ENCODE measurements at regions not wholly inside any gene's neighbourhood (a gene's known extent, or its start where the extent isn't known, plus 50 kb on each side); places are given as distances from the start of the nearest gene placed in this dataset.
A peak's percentile ranks its signal among the peaks of the same experiment; 100 is the strongest.
"Not testable (repeated sequence)": the region's sequence is repeated elsewhere in the genome, so short reads cannot be mapped to it uniquely, and the experiment has no call there.

DNA sequence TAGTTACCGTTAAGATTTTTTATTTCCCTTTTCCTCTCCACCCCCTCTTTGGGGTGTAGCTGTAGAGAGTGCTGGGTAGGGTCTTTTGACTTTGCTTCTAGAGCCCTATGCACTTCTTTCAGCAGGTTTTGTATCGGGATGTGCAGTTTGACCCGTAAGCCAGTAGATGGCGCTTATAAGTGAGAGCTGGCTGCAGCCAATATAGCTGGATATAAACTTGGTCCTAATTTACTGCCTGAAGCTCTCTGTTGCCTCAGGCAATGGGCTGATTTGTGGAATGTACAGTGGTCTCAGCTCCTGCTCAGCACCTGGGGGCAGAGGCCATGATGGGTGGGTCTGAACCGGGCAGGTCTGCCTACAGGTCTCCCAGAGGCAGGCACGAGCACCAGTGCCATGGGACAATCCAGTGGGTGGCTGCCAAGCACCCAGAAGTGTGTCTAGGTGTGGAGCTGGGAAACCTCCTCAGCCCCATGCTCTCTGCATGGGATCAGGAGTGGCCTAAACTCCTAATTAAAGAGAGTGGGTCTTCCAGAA lies 146.5 kb downstream of the SPANXN1 start:
- Histone ChIP-seq H3K9me3 (ENCODE audit: control insufficient read depth, low read depth, low read length) (no peaks in the 10 kb centered on the region), H3K4me3 (ENCODE audit: low read length) (no peak overlapping the region), H3K4me1 (ENCODE audit: control insufficient read depth, insufficient read depth, low read length) (no peaks in the 10 kb centered on the region), H3K36me3 (ENCODE audit: control insufficient read depth, insufficient read depth, low read length) (no peaks in the 10 kb centered on the region), H3K27ac (ENCODE audit: low read length) (no peak overlapping the region), H3K27me3 (ENCODE audit: control insufficient read depth, insufficient read depth, low read length) (no peaks in the 10 kb centered on the region)
- WGBS (ENCODE audit: insufficient coverage, low lambda C conversion rate): no CpG with 5 or more reads among the region's 6 CpGs
- DNase-seq: no peak

DNA sequence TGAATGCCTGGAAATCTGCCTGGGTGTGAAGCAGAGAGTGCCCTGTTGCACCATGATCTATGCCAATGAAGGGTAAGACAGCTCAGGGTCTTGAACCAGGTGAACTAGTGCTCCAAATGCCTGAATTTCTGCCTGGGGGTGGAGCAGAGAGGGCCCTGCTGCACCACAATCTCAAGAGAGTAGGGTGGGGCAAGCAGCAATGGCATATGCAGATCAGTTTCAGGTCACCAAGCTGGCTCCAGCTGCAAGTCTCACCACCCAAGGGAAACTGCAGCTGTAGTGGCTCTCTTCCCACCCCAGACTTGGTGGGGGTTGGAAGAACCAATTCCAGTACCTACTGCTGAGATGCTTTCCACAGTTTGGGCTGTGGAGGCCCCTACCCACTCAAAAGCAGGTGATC lies 147.0 kb downstream of the SPANXN1 start:
- no peaks in the 10 kb centered on the region for H3K36me3 ChIP-seq (ENCODE audit: control insufficient read depth, insufficient read depth, low read length)
- H3K4me3 ChIP-seq (ENCODE audit: low read length): no peak overlapping the region
- no peaks in the 10 kb centered on the region for H3K9me3 ChIP-seq (ENCODE audit: control insufficient read depth, low read depth, low read length)
- H3K27me3 ChIP-seq (ENCODE audit: control insufficient read depth, insufficient read depth, low read length): no peaks in the 10 kb centered on the region
- H3K27ac ChIP-seq (ENCODE audit: low read length): no peak overlapping the region
- DNase-seq: no peak
- no peaks in the 10 kb centered on the region for H3K4me1 ChIP-seq (ENCODE audit: control insufficient read depth, insufficient read depth, low read length)

DNA sequence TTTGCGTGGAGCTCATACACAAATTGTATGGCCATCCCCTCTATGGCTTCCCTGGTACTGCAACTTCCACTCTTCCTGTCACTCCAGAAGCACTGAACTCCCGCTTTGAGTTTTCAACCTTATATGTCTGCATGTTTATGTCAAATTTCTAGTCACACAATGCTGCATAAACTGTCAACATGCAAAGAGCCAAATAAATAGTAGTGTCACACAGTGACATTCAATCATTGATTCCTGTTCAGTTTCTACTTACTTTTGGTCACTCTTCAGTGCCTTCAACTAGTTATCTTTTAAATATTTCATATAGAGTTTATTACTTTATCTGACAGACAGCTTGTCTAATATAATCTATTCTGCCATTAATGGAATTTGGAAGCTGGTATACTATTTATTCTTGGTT lies 149.3 kb downstream of the SPANXN1 start:
- no peak overlapping the region for H3K27ac ChIP-seq (ENCODE audit: low read length)
- no peaks in the 10 kb centered on the region for H3K36me3 ChIP-seq (ENCODE audit: control insufficient read depth, insufficient read depth, low read length)
- WGBS (ENCODE audit: insufficient coverage, low lambda C conversion rate): no CpG with 5 or more reads among the region's 2 CpGs
- H3K9me3 ChIP-seq (ENCODE audit: control insufficient read depth, low read depth, low read length): no peaks in the 10 kb centered on the region
- DNase-seq: no peak
- no peaks in the 10 kb centered on the region for H3K27me3 ChIP-seq (ENCODE audit: control insufficient read depth, insufficient read depth, low read length)
- H3K4me3 ChIP-seq (ENCODE audit: low read length): no peak overlapping the region
- H3K4me1 ChIP-seq (ENCODE audit: control insufficient read depth, insufficient read depth, low read length): no peaks in the 10 kb centered on the region

DNA sequence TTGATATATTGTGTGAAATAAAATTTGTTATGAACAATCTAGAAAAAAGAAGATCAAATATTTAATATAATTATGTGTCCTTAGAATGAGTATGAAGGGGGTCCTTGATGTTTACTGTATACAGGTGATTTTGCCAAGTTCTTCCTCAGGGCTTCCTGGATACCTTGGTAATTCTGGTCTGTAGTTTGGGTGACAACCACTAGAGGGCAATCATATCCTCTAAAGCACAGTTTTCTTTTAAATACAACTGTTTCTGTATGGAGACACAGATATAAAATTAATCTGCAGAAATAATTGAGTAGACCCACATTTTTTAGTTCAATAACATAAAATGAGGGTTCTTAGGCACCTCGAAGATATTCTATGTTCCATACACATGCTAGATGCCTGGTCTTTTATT lies 157.7 kb downstream of the SPANXN1 start:
- no CpG with 5 or more reads among the region's 1 CpG for WGBS (ENCODE audit: insufficient coverage, low lambda C conversion rate)
- no peaks in the 10 kb centered on the region for H3K9me3 ChIP-seq (ENCODE audit: control insufficient read depth, low read depth, low read length)
- no peak overlapping the region for H3K27ac ChIP-seq (ENCODE audit: low read length)
- H3K27me3 ChIP-seq (ENCODE audit: control insufficient read depth, insufficient read depth, low read length): no peaks in the 10 kb centered on the region
- H3K4me3 ChIP-seq (ENCODE audit: low read length): no peak overlapping the region
- H3K4me1 ChIP-seq (ENCODE audit: control insufficient read depth, insufficient read depth, low read length): no peaks in the 10 kb centered on the region
- no peaks in the 10 kb centered on the region for H3K36me3 ChIP-seq (ENCODE audit: control insufficient read depth, insufficient read depth, low read length)
- DNase-seq: peak in 1 of 2 donors; percentile 1

DNA sequence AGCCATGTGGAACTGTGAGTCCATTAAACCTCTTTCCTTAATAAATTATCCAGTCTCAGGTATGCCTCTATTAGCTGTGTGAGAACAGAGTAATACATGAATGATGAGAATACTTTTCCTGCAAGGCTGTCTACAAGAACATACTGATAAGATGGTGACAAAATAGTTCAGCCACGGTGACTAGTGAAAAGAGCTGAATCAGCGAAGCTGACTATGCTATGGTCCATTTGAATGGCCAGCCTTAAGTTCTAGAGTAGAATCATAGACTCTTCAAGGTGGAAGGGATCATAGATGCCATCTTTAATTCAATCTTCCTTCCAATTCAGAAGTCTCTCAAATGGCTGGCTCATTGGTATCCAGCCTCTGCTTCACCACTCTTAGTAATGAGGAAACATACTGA lies 163.3 kb downstream of the SPANXN1 start:
- no CpG with 5 or more reads among the region's 2 CpGs for WGBS (ENCODE audit: insufficient coverage, low lambda C conversion rate)
- no peaks in the 10 kb centered on the region for H3K9me3 ChIP-seq (ENCODE audit: control insufficient read depth, low read depth, low read length)
- H3K27me3 ChIP-seq (ENCODE audit: control insufficient read depth, insufficient read depth, low read length): no peaks in the 10 kb centered on the region
- H3K4me1 ChIP-seq (ENCODE audit: control insufficient read depth, insufficient read depth, low read length): no peaks in the 10 kb centered on the region
- H3K27ac ChIP-seq (ENCODE audit: low read length): no peak overlapping the region
- no peak overlapping the region for H3K4me3 ChIP-seq (ENCODE audit: low read length)
- DNase-seq: no peak
- H3K36me3 ChIP-seq (ENCODE audit: control insufficient read depth, insufficient read depth, low read length): no peaks in the 10 kb centered on the region

DNA sequence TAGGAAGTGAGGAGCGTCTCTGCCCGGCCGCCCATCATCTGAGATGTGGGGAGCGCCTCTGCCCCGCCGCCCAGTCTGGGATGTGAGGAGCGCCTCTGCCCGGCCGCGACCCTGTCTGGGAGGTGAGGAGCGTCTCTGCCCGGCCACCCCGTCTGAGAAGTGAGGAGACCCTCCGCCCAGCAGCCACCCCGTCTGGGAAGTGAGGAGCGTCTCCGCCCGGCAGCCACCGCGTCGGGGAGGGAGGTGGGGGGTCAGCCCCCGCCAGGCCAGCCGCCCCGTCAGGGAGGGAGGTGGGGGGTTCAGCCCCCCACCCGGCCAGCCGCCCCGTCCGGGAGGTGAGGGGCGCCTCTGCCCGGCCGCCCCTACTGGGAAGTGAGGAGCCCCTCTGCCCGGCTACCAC lies 188.9 kb downstream of the SPANXN1 start:
- not testable (repeated sequence) for H3K36me3 ChIP-seq (ENCODE audit: control insufficient read depth, insufficient read depth, low read length); DNase-seq; H3K9me3 ChIP-seq (ENCODE audit: control insufficient read depth, low read depth, low read length); H3K4me1 ChIP-seq (ENCODE audit: control insufficient read depth, insufficient read depth, low read length); H3K27me3 ChIP-seq (ENCODE audit: control insufficient read depth, insufficient read depth, low read length); H3K4me3 ChIP-seq (ENCODE audit: low read length); H3K27ac ChIP-seq (ENCODE audit: low read length)
- WGBS (ENCODE audit: insufficient coverage, low lambda C conversion rate): no CpG with 5 or more reads among the region's 32 CpGs

DNA sequence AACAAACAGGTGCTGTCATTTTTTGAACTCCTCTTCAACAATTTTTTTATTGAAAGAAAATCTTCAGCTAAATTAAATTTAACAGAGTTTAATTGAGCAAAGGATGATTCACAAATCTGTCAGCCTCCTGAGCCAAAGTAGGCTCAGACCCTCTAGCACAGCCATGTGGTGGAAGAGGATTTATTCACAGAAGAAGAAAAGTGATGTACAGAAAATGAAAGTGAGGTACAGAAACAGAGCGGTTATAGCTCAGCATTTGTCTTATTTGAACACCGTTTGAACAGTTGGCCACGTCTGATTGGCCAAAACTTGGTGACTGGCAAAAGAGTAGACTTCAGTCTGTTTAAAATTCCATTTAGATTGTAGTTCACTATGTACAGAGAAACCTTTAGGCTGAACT lies 217.3 kb downstream of the SPANXN1 start:
- Histone ChIP-seq H3K27ac (ENCODE audit: low read length) (no peak overlapping the region), H3K36me3 (ENCODE audit: control insufficient read depth, insufficient read depth, low read length) (no peaks in the 10 kb centered on the region), H3K9me3 (ENCODE audit: control insufficient read depth, low read depth, low read length) (no peaks in the 10 kb centered on the region), H3K4me1 (ENCODE audit: control insufficient read depth, insufficient read depth, low read length) (no peaks in the 10 kb centered on the region), H3K4me3 (ENCODE audit: low read length) (no peak overlapping the region), H3K27me3 (ENCODE audit: control insufficient read depth, insufficient read depth, low read length) (no peaks in the 10 kb centered on the region)
- WGBS (ENCODE audit: insufficient coverage, low lambda C conversion rate): no CpG with 5 or more reads among the region's 3 CpGs
- no peak for DNase-seq

DNA sequence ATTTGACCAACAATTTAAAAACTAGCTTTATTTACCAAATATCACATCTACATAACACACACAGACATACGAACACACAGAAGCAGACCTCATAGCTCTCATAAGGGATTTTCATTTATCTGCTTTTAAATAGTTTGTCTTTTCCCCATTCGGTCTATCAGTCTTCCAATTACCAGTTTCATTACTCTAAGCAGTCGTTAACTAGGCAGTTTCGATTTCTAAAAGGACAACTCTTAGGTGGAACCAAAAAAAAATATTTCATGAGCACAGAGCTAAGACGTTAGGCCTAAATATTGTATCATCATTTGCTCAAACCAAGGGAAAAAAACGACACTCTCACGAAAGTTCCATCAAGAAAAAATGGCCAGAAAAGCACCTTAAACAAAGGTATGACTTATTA lies 228.4 kb downstream of the SPANXN1 start:
- DNase-seq: no peak
- Histone ChIP-seq H3K4me1 (ENCODE audit: control insufficient read depth, insufficient read depth, low read length) (no peaks in the 10 kb centered on the region), H3K27ac (ENCODE audit: low read length) (no peak overlapping the region), H3K9me3 (ENCODE audit: control insufficient read depth, low read depth, low read length) (no peaks in the 10 kb centered on the region), H3K4me3 (ENCODE audit: low read length) (no peak overlapping the region), H3K27me3 (ENCODE audit: control insufficient read depth, insufficient read depth, low read length) (no peaks in the 10 kb centered on the region), H3K36me3 (ENCODE audit: control insufficient read depth, insufficient read depth, low read length) (no peaks in the 10 kb centered on the region)
- WGBS (ENCODE audit: insufficient coverage, low lambda C conversion rate): no CpG with 5 or more reads among the region's 7 CpGs

DNA sequence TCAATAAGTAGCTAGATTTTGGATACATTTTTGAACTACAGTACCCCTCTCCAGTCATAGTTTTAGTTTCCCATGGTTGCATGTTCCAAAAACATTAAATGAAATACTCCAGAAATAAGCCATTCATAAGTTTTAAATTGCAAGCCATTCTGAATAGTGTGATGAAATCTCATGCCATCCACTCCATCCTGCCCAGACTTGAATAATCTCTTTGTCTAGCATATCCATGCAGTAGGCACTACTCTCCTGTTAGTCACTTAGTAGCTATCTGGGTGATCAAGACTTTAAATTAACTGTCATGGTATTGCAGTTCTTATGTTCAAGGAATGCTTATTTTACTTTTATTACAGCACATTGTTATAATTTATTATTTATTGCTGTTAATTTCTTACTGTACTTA lies 237.4 kb downstream of the SPANXN1 start:
- H3K36me3 ChIP-seq (ENCODE audit: control insufficient read depth, insufficient read depth, low read length): no peaks in the 10 kb centered on the region
- no peak overlapping the region for H3K4me3 ChIP-seq (ENCODE audit: low read length)
- H3K4me1 ChIP-seq (ENCODE audit: control insufficient read depth, insufficient read depth, low read length): no peaks in the 10 kb centered on the region
- no peaks in the 10 kb centered on the region for H3K27me3 ChIP-seq (ENCODE audit: control insufficient read depth, insufficient read depth, low read length)
- no peak overlapping the region for H3K27ac ChIP-seq (ENCODE audit: low read length)
- no peaks in the 10 kb centered on the region for H3K9me3 ChIP-seq (ENCODE audit: control insufficient read depth, low read depth, low read length)
- no peak for DNase-seq

DNA sequence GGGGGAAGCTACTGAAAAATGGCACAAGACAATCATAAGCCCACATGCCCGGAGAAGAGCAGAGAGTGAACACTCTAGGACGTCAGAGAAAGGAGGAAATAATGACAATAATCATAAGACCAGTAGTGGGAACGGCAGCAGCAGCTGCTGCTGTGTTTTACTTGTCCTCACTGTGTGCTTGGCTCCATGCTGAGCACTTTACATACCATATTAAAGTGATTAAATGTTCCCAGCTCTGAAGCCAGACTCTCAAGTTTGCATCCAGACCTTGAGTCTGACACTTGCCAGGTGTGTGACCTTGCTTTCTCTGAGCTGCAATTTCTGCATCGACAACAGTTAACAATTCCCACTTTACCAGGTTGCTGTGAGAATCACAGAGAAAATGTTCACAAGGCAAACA lies 255.4 kb downstream of the SPANXN1 start:
- DNase-seq: no peak
- H3K27ac ChIP-seq (ENCODE audit: low read length): no peak overlapping the region
- H3K4me3 ChIP-seq (ENCODE audit: low read length): no peak overlapping the region
- H3K9me3 ChIP-seq (ENCODE audit: control insufficient read depth, low read depth, low read length): no peaks in the 10 kb centered on the region
- no peaks in the 10 kb centered on the region for H3K27me3 ChIP-seq (ENCODE audit: control insufficient read depth, insufficient read depth, low read length)
- no CpG with 5 or more reads among the region's 4 CpGs for WGBS (ENCODE audit: insufficient coverage, low lambda C conversion rate)
- no peaks in the 10 kb centered on the region for H3K4me1 ChIP-seq (ENCODE audit: control insufficient read depth, insufficient read depth, low read length)
- no peaks in the 10 kb centered on the region for H3K36me3 ChIP-seq (ENCODE audit: control insufficient read depth, insufficient read depth, low read length)

DNA sequence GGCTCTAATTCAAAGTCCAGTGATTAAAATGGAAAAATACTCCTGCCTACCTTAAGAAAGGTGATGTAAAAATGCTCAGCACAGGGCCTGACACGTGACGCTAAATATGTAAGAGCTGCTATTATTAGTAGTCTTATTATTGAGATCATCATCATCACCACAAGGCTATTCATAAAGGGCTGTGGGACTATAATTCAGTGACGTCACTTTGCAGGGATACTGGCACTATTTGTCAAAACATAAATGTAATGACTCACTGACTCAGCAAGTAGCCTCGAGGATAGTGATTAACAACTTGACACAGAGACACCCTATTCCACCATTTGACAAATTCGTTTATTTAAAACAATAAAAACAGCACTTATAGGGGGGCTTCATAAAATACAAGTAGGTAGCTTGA lies 258.9 kb downstream of the SPANXN1 start:
- no peaks in the 10 kb centered on the region for H3K4me1 ChIP-seq (ENCODE audit: control insufficient read depth, insufficient read depth, low read length)
- no peak overlapping the region for H3K27ac ChIP-seq (ENCODE audit: low read length)
- H3K27me3 ChIP-seq (ENCODE audit: control insufficient read depth, insufficient read depth, low read length): no peaks in the 10 kb centered on the region
- H3K4me3 ChIP-seq (ENCODE audit: low read length): no peak overlapping the region
- H3K36me3 ChIP-seq (ENCODE audit: control insufficient read depth, insufficient read depth, low read length): no peaks in the 10 kb centered on the region
- no CpG with 5 or more reads among the region's 5 CpGs for WGBS (ENCODE audit: insufficient coverage, low lambda C conversion rate)
- H3K9me3 ChIP-seq (ENCODE audit: control insufficient read depth, low read depth, low read length): no peaks in the 10 kb centered on the region
- DNase-seq: no peak
